ENCODE measurements at regions not wholly inside any gene's neighbourhood (a gene's known extent, or its start where the extent isn't known, plus 50 kb on each side); places are given as distances from the start of the nearest gene placed in this dataset.
A peak's percentile ranks its signal among the peaks of the same experiment; 100 is the strongest.

GRCh38 chr9:96174371-96174770 is 127.6 kb downstream of the HSD17B3 start:
- H3K27me3 ChIP-seq (ENCODE audit: control insufficient read depth, insufficient read depth, low read length) = no peaks in the 10 kb centered on the region
- DNase-seq (ENCODE audit: low read depth) = no peak
- no peak overlapping the region for H3K4me3 ChIP-seq (ENCODE audit: low read depth, low read length)
- TF ChIP-seq CTCF (IDR thresholded peaks at IDR 0.05; ENCODE audit: insufficient read depth, low read length, poor library complexity, severe bottlenecking) = no peak
- H3K36me3 ChIP-seq (ENCODE audit: control insufficient read depth, insufficient read depth, low read length) = no peaks in the 10 kb centered on the region

GRCh38 chr9:96173640-96174039 is 128.3 kb downstream of the HSD17B3 start:
- no peak for DNase-seq (ENCODE audit: low read depth)
- Histone ChIP-seq H3K4me3 (ENCODE audit: low read depth, low read length) (no peak overlapping the region), H3K27me3 (ENCODE audit: control insufficient read depth, insufficient read depth, low read length) (no peaks in the 10 kb centered on the region), H3K36me3 (ENCODE audit: control insufficient read depth, insufficient read depth, low read length) (no peaks in the 10 kb centered on the region)
- TF ChIP-seq CTCF (IDR thresholded peaks at IDR 0.05; ENCODE audit: insufficient read depth, low read length, poor library complexity, severe bottlenecking) = no peak

DNA sequence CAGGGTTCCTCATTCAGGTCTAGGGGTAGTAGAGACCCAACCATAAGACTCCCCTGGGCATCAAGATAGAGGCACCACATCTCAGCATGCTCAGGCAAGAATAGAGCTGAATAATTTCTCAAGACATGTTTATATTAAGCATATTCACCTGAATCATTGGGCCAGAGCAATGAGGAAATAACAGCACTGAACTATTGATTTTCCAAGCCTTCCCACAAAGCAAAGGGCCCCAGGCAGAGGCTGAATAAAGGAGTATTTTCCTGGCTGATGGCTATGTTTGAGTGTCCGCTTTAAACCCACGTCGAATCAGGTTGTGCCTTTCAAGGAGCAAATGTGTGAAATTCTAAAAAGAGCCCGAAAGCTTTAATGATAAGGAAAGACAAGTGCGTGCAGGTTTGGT is 129.2 kb downstream of the HSD17B3 start:
- H3K27me3 ChIP-seq (ENCODE audit: control insufficient read depth, insufficient read depth, low read length) = no peaks in the 10 kb centered on the region
- no peak for DNase-seq (ENCODE audit: low read depth)
- H3K4me3 ChIP-seq (ENCODE audit: low read depth, low read length) = no peak overlapping the region
- TF ChIP-seq CTCF (IDR thresholded peaks at IDR 0.05; ENCODE audit: insufficient read depth, low read length, poor library complexity, severe bottlenecking) = no peak
- H3K36me3 ChIP-seq (ENCODE audit: control insufficient read depth, insufficient read depth, low read length) = no peaks in the 10 kb centered on the region

DNA sequence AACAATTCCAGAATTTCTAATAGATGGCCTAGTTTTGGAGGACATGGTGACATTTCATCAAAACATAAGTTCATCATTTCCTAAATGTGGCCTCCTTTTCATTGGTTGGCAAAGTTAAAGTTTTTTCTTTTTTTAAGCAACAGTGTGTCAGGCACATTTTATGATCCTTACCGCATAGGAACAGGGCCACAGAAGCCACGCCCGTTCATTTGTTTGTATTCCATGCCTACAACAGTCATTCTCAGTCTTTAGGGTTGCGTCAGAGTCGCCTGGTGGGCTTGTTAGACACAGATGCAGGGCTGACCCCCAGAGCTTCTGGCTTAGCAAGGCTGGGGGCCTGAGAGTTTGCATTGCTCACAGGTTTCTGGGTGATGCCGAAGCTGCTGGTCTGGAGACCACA is 130.2 kb downstream of the HSD17B3 start:
- no peak for DNase-seq (ENCODE audit: low read depth)
- TF ChIP-seq CTCF (IDR thresholded peaks at IDR 0.05; ENCODE audit: insufficient read depth, low read length, poor library complexity, severe bottlenecking) = no peak
- Histone ChIP-seq H3K4me3 (ENCODE audit: low read depth, low read length) (no peak overlapping the region), H3K36me3 (ENCODE audit: control insufficient read depth, insufficient read depth, low read length) (no peaks in the 10 kb centered on the region), H3K27me3 (ENCODE audit: control insufficient read depth, insufficient read depth, low read length) (no peaks in the 10 kb centered on the region)

- no peak for DNase-seq (ENCODE audit: low read depth)
- Histone ChIP-seq H3K27me3 (ENCODE audit: control insufficient read depth, insufficient read depth, low read length) (no peaks in the 10 kb centered on the region), H3K36me3 (ENCODE audit: control insufficient read depth, insufficient read depth, low read length) (no peaks in the 10 kb centered on the region), H3K4me3 (ENCODE audit: low read depth, low read length) (no peak overlapping the region)
- no peak for TF ChIP-seq CTCF (IDR thresholded peaks at IDR 0.05; ENCODE audit: insufficient read depth, low read length, poor library complexity, severe bottlenecking)
Measured at GRCh38 chr9:96169901-96170300, 132.1 kb downstream of the HSD17B3 start.

DNA sequence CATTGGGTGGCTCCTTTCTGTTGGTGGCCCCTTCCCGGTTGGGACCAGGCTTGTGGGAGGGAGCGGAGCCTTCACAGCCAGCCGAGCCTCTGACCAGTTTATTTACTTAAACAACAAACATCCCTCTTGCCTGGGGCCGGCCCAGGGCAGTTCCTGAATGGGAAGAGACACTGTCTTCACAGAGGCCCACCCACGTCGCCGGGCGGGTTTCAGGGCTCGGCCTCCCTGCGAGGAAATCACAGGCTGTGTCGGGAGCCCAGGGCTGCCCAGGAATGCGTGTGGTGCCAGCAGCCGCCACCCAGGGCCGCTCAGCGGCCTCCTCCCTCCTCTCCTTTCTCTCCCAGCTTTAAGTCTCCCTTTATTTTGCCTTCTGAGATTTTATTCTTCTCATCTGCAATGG is 132.5 kb downstream of the HSD17B3 start:
- no peak for TF ChIP-seq CTCF (IDR thresholded peaks at IDR 0.05; ENCODE audit: insufficient read depth, low read length, poor library complexity, severe bottlenecking)
- Histone ChIP-seq H3K27me3 (ENCODE audit: control insufficient read depth, insufficient read depth, low read length) (no peaks in the 10 kb centered on the region), H3K4me3 (ENCODE audit: low read depth, low read length) (no peak overlapping the region), H3K36me3 (ENCODE audit: control insufficient read depth, insufficient read depth, low read length) (no peaks in the 10 kb centered on the region)
- DNase-seq (ENCODE audit: low read depth) = peak; percentile 21
